Left lung (tissue), 4 donors: ENCODE measurements at regions not wholly inside any gene's neighbourhood (a gene's known extent, or its start where the extent isn't known, plus 50 kb on each side); places are given as distances from the start of the nearest gene placed in this dataset.

Source experiments
- ATAC-seq: fragments of 200-7000 bp; cut with Tn5 transposase; one replicate; pipeline ENCODE4 v1.9.1; 2020; ENCODE audit warnings: moderate library complexity
- DNase-seq, 4 donors: peaks; one replicate each; pipeline ENCODE4 v3.0.0-alpha.2; 2013 to 2020
- H3K27ac ChIP-seq, 2 donors: fragments of 200-600 bp; sonication (generic) in 1 of 2; one replicate each; pipeline versions ENCODE4 v1.5.0 to v1.8.0; 2020 to 2021
- H3K27me3 ChIP-seq, 2 donors: fragments of 200-600 bp; sonication (generic) in 1 of 2; one replicate each; pipeline versions ENCODE4 v1.5.0 to v1.8.0; 2020 to 2021
- H3K36me3 ChIP-seq, 2 donors: fragments of 200-600 bp; sonication (generic) in 1 of 2; one replicate each; pipeline versions ENCODE4 v1.5.0 to v1.8.0; 2020 to 2021
- H3K4me1 ChIP-seq, 2 donors: fragments of 200-600 bp; one replicate each; pipeline ENCODE4 v1.8.0; 2021
- H3K4me3 ChIP-seq, 2 donors: fragments of 200-600 bp; sonication (generic) in 1 of 2; one replicate each; pipeline versions ENCODE4 v1.5.0 to v1.8.0; 2020 to 2021; ENCODE audit warnings: mild to moderate bottlenecking in 1 of 2
- H3K9me3 ChIP-seq, 2 donors: fragments of 200-600 bp; sonication (generic) in 1 of 2; one replicate each; pipeline versions ENCODE4 v1.5.0 to v1.8.0; 2020 to 2021
- CTCF ChIP-seq, 2 donors: fragments of 200-600 bp; sonication (generic) in 1 of 2; IDR thresholded peaks; one replicate each; pipeline versions ENCODE4 v1.5.0 to v1.8.0; 2021; ENCODE audit warnings: antibody characterized with exemption in 2 of 2
- intact Hi-C, 2 donors: fragments of 100-400 bp; cut with DNase I; formaldehyde crosslinking; loops; one replicate each; pipeline versions ENCODE4 v1.11.2 to v1.14.2; 2022
- donor health status: DM: no; HTN: yes; CAD: no.
- donor health status: DM: no; HTN: no; CAD: no.

DNA sequence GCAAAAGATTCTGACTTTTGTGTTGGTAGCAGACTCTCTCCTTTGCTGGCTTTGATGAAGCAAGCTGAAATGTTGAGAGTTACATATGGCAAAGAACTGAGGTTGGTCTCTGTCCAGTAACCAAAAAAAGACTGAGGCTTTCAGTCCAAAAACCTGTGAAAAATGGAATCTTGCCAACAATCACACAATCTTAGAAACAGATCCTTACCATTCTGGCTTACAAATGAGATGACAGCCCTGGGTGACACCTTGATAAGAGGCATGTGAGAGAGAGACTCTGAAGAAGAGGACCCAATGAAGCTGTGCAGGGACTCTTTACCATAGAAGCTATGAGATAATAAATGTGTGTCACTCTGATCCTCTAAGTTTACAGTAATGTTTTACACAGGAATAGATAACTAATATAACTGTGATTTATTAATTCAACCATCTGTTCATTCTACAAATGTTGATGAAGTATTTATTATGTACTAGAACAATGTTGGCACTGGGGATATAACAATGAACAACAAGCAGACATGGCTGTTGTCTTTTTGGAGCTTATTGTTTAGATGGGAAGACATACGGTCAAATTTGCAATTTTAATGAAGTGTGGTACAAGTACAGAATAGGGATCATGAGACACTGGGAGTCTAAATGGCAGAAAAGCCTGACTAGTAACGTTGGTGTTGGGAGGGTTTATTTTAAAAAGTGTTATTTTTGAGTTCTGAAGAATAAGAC lies 251.0 kb downstream of the OLFM3 start:
- H3K36me3 ChIP-seq, result no peaks in the 10 kb centered on the region
- intact Hi-C loops, result no loop called here

DNA sequence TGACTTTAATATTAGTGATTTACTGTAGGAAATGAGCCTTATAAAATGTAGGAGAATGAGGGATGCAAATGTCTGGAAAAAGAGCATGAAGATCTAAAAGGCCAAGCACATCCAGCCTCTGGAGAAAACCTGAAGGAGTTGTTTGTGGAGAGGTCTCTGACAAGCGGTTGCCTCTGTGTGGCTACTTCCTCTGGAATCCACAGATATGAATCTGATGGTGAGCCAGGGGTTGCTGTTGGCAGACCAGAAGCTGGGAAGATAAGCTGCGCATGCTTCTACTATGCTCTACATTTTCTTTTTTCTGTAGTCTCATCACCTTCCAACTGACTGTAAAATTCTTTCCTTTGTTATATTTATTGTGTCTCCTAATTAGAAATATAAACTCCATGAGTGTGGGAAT lies 248.6 kb downstream of the OLFM3 start:
- H3K4me3 ChIP-seq, result no peak overlapping the region
- no peaks in the 10 kb centered on the region for H3K27me3 ChIP-seq
- H3K9me3 ChIP-seq, result peaks cover 0 to 3% of the 10 kb centered on the region in 2 donors
- no peaks in the 10 kb centered on the region for H3K4me1 ChIP-seq
- H3K36me3 ChIP-seq, result no peaks in the 10 kb centered on the region
- intact Hi-C loops, result no loop called here
- H3K27ac ChIP-seq, result no peak overlapping the region
- TF ChIP-seq CTCF (IDR thresholded peaks at IDR 0.05), result no peak
- DNase-seq, result no peak
- ATAC-seq, result no peak

More for the DNA sequence above, 251.0 kb downstream of the OLFM3 start:
- no peak for TF ChIP-seq CTCF (IDR thresholded peaks at IDR 0.05)
- no peaks in the 10 kb centered on the region for H3K9me3 ChIP-seq
- H3K27ac ChIP-seq, result no peak overlapping the region
- peak in 2 of 4 donors; percentile 88 to 89 for DNase-seq
- H3K4me3 ChIP-seq, result no peak overlapping the region
- ATAC-seq, result no peak
- no peaks in the 10 kb centered on the region for H3K4me1 ChIP-seq
- no peaks in the 10 kb centered on the region for H3K27me3 ChIP-seq
